ENCODE measurements at regions not wholly inside any gene's neighbourhood (a gene's known extent, or its start where the extent isn't known, plus 50 kb on each side); places are given as distances from the start of the nearest gene placed in this dataset.

DNA sequence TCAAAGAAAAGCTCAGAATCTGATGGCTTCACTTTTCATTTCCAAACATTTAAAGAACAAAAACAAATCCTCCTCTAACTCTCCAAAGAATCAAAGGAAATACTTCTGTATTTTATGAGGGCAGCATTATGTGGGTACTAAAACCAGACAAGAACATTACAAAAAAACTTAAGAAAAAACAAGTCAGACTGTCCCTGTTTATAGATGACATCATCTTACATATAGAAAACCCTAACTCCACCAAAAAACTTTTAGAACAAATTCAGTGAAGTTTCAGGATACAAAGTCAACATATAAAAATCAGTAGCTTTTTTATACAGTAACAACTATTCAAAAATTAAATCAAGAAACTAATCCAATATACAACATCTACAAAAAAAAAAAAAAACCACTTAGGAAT is 136.2 kb downstream of the PJA2 start:
- DNase-seq (no peak), ATAC-seq (ENCODE audit: low read depth) (no peak)
- Histone ChIP-seq H2BK20ac (ENCODE audit: low read depth, low read length) (no peak overlapping the region), H2BK120ac (ENCODE audit: low read depth, low read length) (no peak overlapping the region), H3K9me1 (ENCODE audit: insufficient read depth, low read length) (no peaks in the 10 kb centered on the region), H4K5ac (ENCODE audit: low read depth, low read length) (no peak overlapping the region), H3K14ac (replicated peaks; ENCODE audit: low read depth, low read length) (no peak overlapping the region), H2AFZ (replicated peaks; ENCODE audit: low read length, poor library complexity) (no peak overlapping the region), H3K4ac (ENCODE audit: low read depth, low read length) (no peak overlapping the region), H3K79me1 (ENCODE audit: low read depth in 1 of 2, low read length in 2 of 2) (no peaks in the 10 kb centered on the region), H3K4me1 (ENCODE audit: control insufficient read depth, insufficient read depth, low read length) (no peaks in the 10 kb centered on the region), H3K4me3 (ENCODE audit: insufficient read depth, low read depth, low read length) (no peak overlapping the region), H3K4me2 (ENCODE audit: low read depth, low read length) (no peak overlapping the region), H3K56ac (ENCODE audit: extremely low read depth, insufficient read depth, low read length) (no peak overlapping the region), H3K9me3 (ENCODE audit: control insufficient read depth, insufficient read depth, low read length) (no peaks in the 10 kb centered on the region), H4K91ac (ENCODE audit: insufficient read depth, low read depth, low read length) (no peak overlapping the region), H3K18ac (ENCODE audit: low read depth, low read length) (no peak overlapping the region), H3K9ac (ENCODE audit: low read depth, low read length) (no peak overlapping the region), H3K36me3 (ENCODE audit: control insufficient read depth, insufficient read depth, low read length) (no peaks in the 10 kb centered on the region), H3K27ac (ENCODE audit: insufficient read depth, low read length) (no peak overlapping the region), H2BK5ac (ENCODE audit: low read depth, low read length, poor library complexity, severe bottlenecking) (no peak overlapping the region), H3K27me3 (ENCODE audit: control insufficient read depth, insufficient read depth, low read length) (no peaks in the 10 kb centered on the region), H2AK5ac (ENCODE audit: low read depth, low read length) (no peak overlapping the region), H3K23ac (ENCODE audit: low read depth, low read length) (no peak overlapping the region), H2AK9ac (replicated peaks; ENCODE audit: low read depth, low read length, poor library complexity) (no peak overlapping the region), H4K8ac (ENCODE audit: low read depth in 2 of 2, low read length in 2 of 2) (no peak overlapping the region), H4K20me1 (ENCODE audit: insufficient read depth, low read length) (no peaks in the 10 kb centered on the region), H2BK15ac (ENCODE audit: low read depth, low read length) (no peak overlapping the region)
- in situ Hi-C loops (cut with MboI; ENCODE audit: low sequenced_read_pairs) (no loop called here), dilution Hi-C loops (cut with HindIII; ENCODE audit: low sequenced_read_pairs, unreplicated experiment) (no loop called here), intact Hi-C loops (cut with micrococcal nuclease) (no loop called here)
- ChIA-PET CTCF (no interaction called here), POLR2A (ENCODE audit: unreplicated experiment) (no interaction called here)
- TF ChIP-seq SMC3 (IDR thresholded peaks at IDR 0.05; ENCODE audit: low read depth, low read length) = no peak
- TF ChIP-seq, protein P1, sequence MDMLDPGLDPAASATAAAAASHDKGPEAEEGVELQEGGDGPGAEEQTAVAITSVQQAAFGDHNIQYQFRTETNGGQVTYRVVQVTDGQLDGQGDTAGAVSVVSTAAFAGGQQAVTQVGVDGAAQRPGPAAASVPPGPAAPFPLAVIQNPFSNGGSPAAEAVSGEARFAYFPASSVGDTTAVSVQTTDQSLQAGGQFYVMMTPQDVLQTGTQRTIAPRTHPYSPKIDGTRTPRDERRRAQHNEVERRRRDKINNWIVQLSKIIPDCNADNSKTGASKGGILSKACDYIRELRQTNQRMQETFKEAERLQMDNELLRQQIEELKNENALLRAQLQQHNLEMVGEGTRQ (IDR thresholded peaks at IDR 0.05; ENCODE audit: low read depth, low read length) = no peak
- no peak for TF ChIP-seq MAFK (IDR thresholded peaks at IDR 0.05; ENCODE audit: low read depth, low read length)
- BruUV-seq (replicated peaks) = no TSS peak

Measured in IMR-90 (cell line).